Fibroblast of villous mesenchyme (primary cell): ENCODE measurements at regions not wholly inside any gene's neighbourhood (a gene's known extent, or its start where the extent isn't known, plus 50 kb on each side); places are given as distances from the start of the nearest gene placed in this dataset.

Experiments used
- DNase-seq: peaks from one replicate; pipeline ENCODE4 v3.0.0-alpha.2; 2010; ENCODE audit warnings: low read depth
- H3K4me3 ChIP-seq: 2 replicates; pipeline ENCODE4 v1.5.1; 2011; ENCODE audit warnings: low read depth, mild to moderate bottlenecking, low read length
- TF ChIP-seq, protein P1 (sequence below): IDR thresholded peaks from 2 replicates; pipeline ENCODE4 v1.5.1; 2012; ENCODE audit warnings: low read depth, mild to moderate bottlenecking, low read length; ENCODE audit not compliant: insufficient read depth

DNA sequence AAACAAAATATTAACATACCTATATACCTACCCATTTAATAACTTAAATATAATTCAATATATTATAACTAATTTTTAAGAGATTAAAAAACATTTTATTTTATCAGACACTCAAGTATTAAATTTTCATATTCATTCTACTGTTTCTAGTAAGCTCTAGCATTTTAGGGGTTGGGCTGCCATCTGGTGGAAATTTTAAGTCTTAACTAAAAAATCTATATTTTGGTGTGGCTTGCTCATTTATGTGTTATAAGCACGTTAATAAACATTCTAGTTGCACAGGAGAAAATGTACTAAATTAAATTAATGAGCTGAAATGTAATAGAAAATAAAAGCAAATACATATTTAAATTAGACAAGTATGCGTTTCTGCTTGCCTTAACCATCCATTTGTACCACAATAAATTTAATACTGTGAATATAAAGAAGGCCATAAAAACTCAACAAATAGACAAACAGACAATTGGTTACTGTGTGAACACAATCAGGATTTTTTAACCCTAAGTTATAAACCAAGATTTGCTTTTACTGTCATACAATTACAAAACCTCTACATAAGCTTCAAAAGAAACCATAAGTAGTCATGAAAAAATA lies 1728.3 kb upstream of the CDH9 start:
- TF ChIP-seq, protein P1, sequence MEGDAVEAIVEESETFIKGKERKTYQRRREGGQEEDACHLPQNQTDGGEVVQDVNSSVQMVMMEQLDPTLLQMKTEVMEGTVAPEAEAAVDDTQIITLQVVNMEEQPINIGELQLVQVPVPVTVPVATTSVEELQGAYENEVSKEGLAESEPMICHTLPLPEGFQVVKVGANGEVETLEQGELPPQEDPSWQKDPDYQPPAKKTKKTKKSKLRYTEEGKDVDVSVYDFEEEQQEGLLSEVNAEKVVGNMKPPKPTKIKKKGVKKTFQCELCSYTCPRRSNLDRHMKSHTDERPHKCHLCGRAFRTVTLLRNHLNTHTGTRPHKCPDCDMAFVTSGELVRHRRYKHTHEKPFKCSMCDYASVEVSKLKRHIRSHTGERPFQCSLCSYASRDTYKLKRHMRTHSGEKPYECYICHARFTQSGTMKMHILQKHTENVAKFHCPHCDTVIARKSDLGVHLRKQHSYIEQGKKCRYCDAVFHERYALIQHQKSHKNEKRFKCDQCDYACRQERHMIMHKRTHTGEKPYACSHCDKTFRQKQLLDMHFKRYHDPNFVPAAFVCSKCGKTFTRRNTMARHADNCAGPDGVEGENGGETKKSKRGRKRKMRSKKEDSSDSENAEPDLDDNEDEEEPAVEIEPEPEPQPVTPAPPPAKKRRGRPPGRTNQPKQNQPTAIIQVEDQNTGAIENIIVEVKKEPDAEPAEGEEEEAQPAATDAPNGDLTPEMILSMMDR: no peak
- DNase-seq: peak; percentile 52
- H3K4me3 ChIP-seq: no peak overlapping the region

DNA sequence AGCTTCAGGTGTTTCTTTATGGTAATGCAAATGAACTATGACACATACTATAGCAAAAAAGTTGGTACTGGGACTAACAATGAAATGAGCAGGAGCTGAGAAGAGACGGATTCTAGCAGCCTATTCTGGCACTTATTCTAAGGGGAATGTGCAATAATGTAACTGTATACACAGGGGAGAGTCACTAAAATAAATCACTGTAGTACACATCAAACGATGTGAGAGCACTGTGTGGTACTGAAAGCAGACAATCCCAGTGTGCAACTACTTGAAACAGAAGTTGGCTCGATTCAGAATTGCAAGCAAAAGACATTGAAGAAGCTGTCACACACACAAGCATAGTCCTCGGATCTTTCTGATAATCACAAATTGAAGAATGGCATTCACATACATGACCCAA lies 1713.0 kb upstream of the CDH9 start:
- no peak for DNase-seq
- TF ChIP-seq, protein P1: no peak
- no peak overlapping the region for H3K4me3 ChIP-seq

DNA sequence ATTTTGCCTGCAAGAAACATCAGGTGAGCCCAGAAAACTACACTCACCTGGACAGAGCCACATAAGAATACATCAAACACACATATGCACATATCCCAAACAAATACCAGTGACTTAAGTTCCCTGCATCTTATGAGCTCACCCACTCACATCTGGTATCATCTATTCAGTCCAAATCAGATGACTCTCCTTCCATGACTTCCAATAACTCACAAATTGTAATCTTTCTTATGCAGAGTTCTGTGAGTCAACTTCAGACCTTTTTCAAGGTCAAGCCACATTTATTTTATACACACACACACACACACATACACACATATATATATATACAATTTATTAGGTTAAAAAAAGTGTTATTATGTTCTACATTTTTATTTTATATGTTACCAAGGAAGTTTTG lies 1711.9 kb upstream of the CDH9 start:
- DNase-seq: no peak
- TF ChIP-seq, protein P1: no peak

DNA sequence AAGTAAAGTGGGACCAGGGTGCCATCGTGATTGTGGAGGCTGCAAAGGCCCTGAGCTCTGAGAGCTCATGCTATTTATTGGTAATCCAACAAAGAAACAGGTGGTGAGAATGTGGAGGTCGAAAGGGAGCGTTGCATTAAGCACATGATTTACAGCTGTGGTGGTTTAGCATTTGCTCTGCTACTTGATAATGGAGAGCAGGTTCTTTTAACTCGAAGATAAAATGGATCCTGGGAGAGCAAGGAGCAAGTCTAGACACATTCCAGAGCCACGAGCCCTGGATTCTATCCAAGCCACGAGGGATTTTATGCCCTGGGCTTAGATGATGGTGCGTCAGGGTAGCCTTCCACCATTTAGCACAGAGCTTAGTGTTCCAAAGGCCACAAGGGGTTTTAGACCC lies 1710.1 kb upstream of the CDH9 start:
- TF ChIP-seq, protein P1: no peak
- DNase-seq: peak; percentile 30
- H3K4me3 ChIP-seq: no peak overlapping the region

More for the DNA sequence above, 1711.9 kb upstream of the CDH9 start:
- no peak overlapping the region for H3K4me3 ChIP-seq

DNA sequence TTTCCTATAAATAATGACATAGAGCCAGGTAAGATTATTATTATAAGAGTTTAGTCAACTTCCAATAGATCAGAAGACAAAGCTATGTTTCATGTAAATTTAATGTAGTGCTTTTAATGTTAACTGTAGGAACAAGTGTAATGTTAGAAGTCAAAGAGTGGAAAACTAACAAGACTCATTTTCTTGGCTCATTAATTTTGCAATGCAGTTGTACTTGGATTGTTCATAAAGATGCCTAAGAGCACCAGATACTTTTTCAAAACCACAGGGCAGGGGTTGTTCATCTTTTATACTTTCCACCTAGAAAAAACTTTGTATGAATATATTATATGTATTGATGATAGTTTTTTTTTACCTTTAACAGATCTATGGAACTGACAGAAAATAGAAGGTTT lies 1705.3 kb upstream of the CDH9 start:
- TF ChIP-seq, protein P1: no peak
- no peak overlapping the region for H3K4me3 ChIP-seq
- no peak for DNase-seq

DNA sequence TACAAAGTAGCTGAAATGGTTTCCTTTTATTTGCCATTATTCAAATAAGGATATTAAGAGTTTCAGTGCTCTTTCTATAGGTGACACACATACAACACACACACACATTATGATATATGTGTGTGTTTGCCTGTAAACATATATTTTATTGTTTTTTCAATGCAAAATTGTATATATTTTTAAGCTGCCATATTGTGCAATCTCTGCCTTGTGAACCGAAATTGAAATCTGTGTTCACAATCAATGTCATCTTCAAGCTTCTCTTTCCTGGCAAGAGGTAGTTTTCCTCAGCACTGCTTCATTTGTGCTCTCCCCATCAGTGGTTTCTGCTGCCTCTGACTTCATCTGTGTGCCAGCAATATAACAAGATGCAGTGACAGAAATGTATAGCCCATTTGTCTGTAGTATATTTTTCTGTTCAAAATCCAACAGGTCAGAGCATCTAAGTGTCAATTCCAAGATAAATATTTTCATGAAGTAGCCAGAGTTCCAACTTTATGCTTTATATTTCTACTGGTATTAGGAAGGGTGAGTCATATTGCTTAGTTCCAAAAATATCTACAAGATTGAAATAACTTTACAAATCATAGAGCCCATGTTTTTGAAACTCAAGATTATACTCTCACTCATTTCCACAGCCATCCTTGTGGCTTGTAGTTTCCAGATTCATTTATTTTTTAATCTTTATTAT lies 1704.8 kb upstream of the CDH9 start:
- no peak overlapping the region for H3K4me3 ChIP-seq
- TF ChIP-seq, protein P1: no peak
- DNase-seq: peak; percentile 4
